ENCODE measurements at regions not wholly inside any gene's neighbourhood (a gene's known extent, or its start where the extent isn't known, plus 50 kb on each side); places are given as distances from the start of the nearest gene placed in this dataset.

- Histone ChIP-seq H3K9me3 (ENCODE audit: low read depth) (no peaks in the 10 kb centered on the region), H3K27ac (no peak overlapping the region), H3K4me3 (no peak overlapping the region), H3K27me3 (no peaks in the 10 kb centered on the region), H3K4me2 (no peak overlapping the region), H3K79me2 (ENCODE audit: low read depth) (no peaks in the 10 kb centered on the region), H3K36me3 (no peaks in the 10 kb centered on the region), H4K20me1 (ENCODE audit: low read depth) (no peaks in the 10 kb centered on the region), H3F3A (ENCODE audit: low read depth) (no peaks in the 10 kb centered on the region), H2AFZ (replicated peaks) (no peak overlapping the region), H3K9ac (no peak overlapping the region), H3K4me1 (no peaks in the 10 kb centered on the region)
- Mint-ChIP-seq H3K27me3 (ENCODE audit: insufficient read depth, low read depth) (no peaks in the 10 kb centered on the region), H3K4me3 (no peak overlapping the region), H3K9me3 (peaks cover 14% of the 10 kb centered on the region), H3K4me1 (peaks cover 3% of the 10 kb centered on the region), H3K27ac (no peak overlapping the region), H3K36me3 (no peaks in the 10 kb centered on the region)
- DNase-seq (ENCODE audit: low spot score), result no peak
- TF ChIP-seq, protein P1, sequence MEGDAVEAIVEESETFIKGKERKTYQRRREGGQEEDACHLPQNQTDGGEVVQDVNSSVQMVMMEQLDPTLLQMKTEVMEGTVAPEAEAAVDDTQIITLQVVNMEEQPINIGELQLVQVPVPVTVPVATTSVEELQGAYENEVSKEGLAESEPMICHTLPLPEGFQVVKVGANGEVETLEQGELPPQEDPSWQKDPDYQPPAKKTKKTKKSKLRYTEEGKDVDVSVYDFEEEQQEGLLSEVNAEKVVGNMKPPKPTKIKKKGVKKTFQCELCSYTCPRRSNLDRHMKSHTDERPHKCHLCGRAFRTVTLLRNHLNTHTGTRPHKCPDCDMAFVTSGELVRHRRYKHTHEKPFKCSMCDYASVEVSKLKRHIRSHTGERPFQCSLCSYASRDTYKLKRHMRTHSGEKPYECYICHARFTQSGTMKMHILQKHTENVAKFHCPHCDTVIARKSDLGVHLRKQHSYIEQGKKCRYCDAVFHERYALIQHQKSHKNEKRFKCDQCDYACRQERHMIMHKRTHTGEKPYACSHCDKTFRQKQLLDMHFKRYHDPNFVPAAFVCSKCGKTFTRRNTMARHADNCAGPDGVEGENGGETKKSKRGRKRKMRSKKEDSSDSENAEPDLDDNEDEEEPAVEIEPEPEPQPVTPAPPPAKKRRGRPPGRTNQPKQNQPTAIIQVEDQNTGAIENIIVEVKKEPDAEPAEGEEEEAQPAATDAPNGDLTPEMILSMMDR (IDR thresholded peaks at IDR 0.05), result no peak
- TF ChIP-seq EZH2 (IDR thresholded peaks at IDR 0.05), result no peak
- no peak for TF ChIP-seq EZH2phosphoT487 (IDR thresholded peaks at IDR 0.05)
Observed at GRCh38 chr6:105775095-105775494, 311.0 kb upstream of the PRDM1 start.

DNA sequence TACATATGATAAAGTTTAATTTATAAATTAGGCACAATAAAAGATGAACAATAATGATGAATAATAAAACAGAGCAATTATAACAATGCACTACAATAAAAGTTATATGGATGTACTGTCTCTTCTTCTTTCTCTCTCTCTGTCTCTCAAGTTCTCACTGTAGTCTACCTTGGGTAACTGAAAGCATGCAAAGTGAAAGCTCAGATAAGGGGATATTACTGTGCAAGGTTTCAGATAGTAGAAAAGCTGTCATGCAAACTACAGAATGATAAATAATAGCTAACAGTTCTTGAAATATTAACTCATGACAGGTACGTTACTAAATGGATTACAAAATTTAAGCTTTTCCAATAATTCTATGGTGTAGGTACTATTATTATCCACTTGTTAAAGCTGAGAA, 311.9 kb upstream of the PRDM1 start:
- Mint-ChIP-seq H3K27ac (no peak overlapping the region), H3K4me3 (no peak overlapping the region), H3K36me3 (no peaks in the 10 kb centered on the region), H3K4me1 (peaks cover 3% of the 10 kb centered on the region), H3K27me3 (ENCODE audit: insufficient read depth, low read depth) (no peaks in the 10 kb centered on the region), H3K9me3 (peaks cover 14% of the 10 kb centered on the region)
- no peak overlapping the region for H3K4me2 ChIP-seq
- no peak overlapping the region for H3K9ac ChIP-seq
- H3K36me3 ChIP-seq, result no peaks in the 10 kb centered on the region
- no peaks in the 10 kb centered on the region for H3K9me3 ChIP-seq (ENCODE audit: low read depth)
- H3K27ac ChIP-seq, result no peak overlapping the region
- TF ChIP-seq, protein P1 (IDR thresholded peaks at IDR 0.05), result no peak
- TF ChIP-seq EZH2 (IDR thresholded peaks at IDR 0.05), result no peak
- no peak for TF ChIP-seq EZH2phosphoT487 (IDR thresholded peaks at IDR 0.05)
- no peaks in the 10 kb centered on the region for H3K79me2 ChIP-seq (ENCODE audit: low read depth)
- H3K4me3 ChIP-seq, result no peak overlapping the region
- no peaks in the 10 kb centered on the region for H3K27me3 ChIP-seq
- no peak overlapping the region for H2AFZ ChIP-seq (replicated peaks)
- no peaks in the 10 kb centered on the region for H4K20me1 ChIP-seq (ENCODE audit: low read depth)
- no peaks in the 10 kb centered on the region for H3K4me1 ChIP-seq
- DNase-seq (ENCODE audit: low spot score), result no peak
- H3F3A ChIP-seq (ENCODE audit: low read depth), result no peaks in the 10 kb centered on the region

- H3K9me3 Mint-ChIP-seq, result peaks cover 9% of the 10 kb centered on the region
- Histone ChIP-seq H3K27ac (no peak overlapping the region), H3K9ac (no peak overlapping the region), H3K4me2 (no peak overlapping the region), H4K20me1 (ENCODE audit: low read depth) (no peaks in the 10 kb centered on the region), H3K4me3 (no peak overlapping the region), H3F3A (ENCODE audit: low read depth) (no peaks in the 10 kb centered on the region), H3K27me3 (no peaks in the 10 kb centered on the region), H3K36me3 (no peaks in the 10 kb centered on the region), H3K79me2 (ENCODE audit: low read depth) (no peaks in the 10 kb centered on the region), H3K4me1 (no peaks in the 10 kb centered on the region), H2AFZ (replicated peaks) (no peak overlapping the region), H3K9me3 (ENCODE audit: low read depth) (no peaks in the 10 kb centered on the region)
- H3K27ac Mint-ChIP-seq, result no peak overlapping the region
- TF ChIP-seq EZH2phosphoT487 (IDR thresholded peaks at IDR 0.05) (no peak), EZH2 (IDR thresholded peaks at IDR 0.05) (no peak)
- TF ChIP-seq, protein P1 (IDR thresholded peaks at IDR 0.05), result no peak
- no peaks in the 10 kb centered on the region for H3K36me3 Mint-ChIP-seq
- H3K4me1 Mint-ChIP-seq, result peaks cover 3% of the 10 kb centered on the region
- no peak for DNase-seq (ENCODE audit: low spot score)
- H3K27me3 Mint-ChIP-seq (ENCODE audit: insufficient read depth, low read depth), result no peaks in the 10 kb centered on the region
- H3K4me3 Mint-ChIP-seq, result no peak overlapping the region
Observed at GRCh38 chr6:105771313-105771970, 314.7 kb upstream of the PRDM1 start.

Measured in neural progenitor cell (in vitro differentiated cells).